Keratinocyte (primary cell): ENCODE measurements at regions not wholly inside any gene's neighbourhood (a gene's known extent, or its start where the extent isn't known, plus 50 kb on each side); places are given as distances from the start of the nearest gene placed in this dataset.

Experiments used
- EZH2 ChIP-seq: IDR thresholded peaks from one replicate; pipeline ENCODE4 v1.6.1; 2012; ENCODE audit warnings: inconsistent platforms, mild to moderate bottlenecking, low read length, moderate library complexity
- TF ChIP-seq, protein P1 (sequence below), 3 experiments: IDR thresholded peaks in 1 of 3; conservative IDR thresholded peaks in 1 of 3; optimal IDR thresholded peaks in 1 of 3; 2 replicates in 2 of 3; 3 replicates in 1 of 3; pipeline versions ENCODE3 to v1.5.1; 2011; ENCODE audit warnings: low read length in 3 of 3, mild to moderate bottlenecking in 3 of 3, moderate library complexity in 2 of 3, control low read depth in 1 of 3, inconsistent platforms in 1 of 3; ENCODE audit not compliant: insufficient read depth in 2 of 3; ENCODE audit errors: extremely low read depth in 1 of 3

DNA sequence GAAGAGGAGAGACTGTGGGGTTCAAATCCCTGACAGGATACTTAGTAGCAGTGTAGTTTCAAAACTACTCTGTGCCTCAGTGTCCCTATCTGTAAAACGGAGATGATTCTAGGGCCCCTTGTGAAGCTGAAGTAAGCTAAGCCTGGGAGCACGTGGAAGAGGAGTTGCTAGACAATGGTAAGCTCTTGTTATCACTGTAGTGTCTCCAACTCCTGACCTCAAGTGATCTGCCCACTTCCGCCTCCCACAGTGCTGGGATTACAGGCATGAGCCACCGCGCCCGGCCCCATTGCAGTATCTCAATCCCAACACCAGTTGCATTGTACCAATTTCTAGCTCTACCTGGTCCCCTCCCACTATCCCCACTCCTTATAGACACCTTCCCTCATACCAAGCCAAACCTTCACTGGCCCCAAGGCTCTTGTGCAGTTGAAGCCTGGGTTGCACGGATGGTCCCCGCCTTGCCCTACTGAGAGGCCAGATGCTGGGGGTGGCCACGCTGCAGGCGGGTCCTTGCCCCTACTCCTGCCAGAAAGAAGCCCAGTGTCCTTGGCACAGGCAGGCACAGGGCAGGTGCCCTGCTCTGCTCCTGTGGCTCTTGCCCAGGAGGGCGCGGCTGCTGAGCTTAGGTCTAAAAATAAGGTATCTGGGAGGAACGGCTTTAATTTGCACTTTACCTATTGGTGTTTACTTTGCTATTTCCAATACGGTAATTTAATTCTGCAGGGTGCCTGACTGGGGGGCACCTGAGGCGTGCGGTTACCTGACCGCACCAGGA, 118.1 kb downstream of the VEGFA start:
- TF ChIP-seq, protein P1, sequence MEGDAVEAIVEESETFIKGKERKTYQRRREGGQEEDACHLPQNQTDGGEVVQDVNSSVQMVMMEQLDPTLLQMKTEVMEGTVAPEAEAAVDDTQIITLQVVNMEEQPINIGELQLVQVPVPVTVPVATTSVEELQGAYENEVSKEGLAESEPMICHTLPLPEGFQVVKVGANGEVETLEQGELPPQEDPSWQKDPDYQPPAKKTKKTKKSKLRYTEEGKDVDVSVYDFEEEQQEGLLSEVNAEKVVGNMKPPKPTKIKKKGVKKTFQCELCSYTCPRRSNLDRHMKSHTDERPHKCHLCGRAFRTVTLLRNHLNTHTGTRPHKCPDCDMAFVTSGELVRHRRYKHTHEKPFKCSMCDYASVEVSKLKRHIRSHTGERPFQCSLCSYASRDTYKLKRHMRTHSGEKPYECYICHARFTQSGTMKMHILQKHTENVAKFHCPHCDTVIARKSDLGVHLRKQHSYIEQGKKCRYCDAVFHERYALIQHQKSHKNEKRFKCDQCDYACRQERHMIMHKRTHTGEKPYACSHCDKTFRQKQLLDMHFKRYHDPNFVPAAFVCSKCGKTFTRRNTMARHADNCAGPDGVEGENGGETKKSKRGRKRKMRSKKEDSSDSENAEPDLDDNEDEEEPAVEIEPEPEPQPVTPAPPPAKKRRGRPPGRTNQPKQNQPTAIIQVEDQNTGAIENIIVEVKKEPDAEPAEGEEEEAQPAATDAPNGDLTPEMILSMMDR (optimal IDR thresholded peaks at IDR 0.05 in 1 of 3, IDR thresholded peaks at IDR 0.05 in 1 of 3, conservative IDR thresholded peaks at IDR 0.05 in 1 of 3; ENCODE audit: extremely low read depth in 1 of 3, insufficient read depth in 2 of 3, low read length in 3 of 3) = no peak
- no peak for TF ChIP-seq EZH2
